OCI-LY3 (cell line): ENCODE measurements at regions not wholly inside any gene's neighbourhood (a gene's known extent, or its start where the extent isn't known, plus 50 kb on each side); places are given as distances from the start of the nearest gene placed in this dataset.

ENCODE experiments used
- EZH2phosphoT487 ChIP-seq: fragments of 200-600 bp; shearing (Covaris generic); IDR thresholded peaks from 2 replicates; pipeline ENCODE4 v1.6.1; 2018; ENCODE audit warnings: antibody characterized with exemption, mixed run types, low read depth
- TF ChIP-seq, protein P1 (sequence below): fragments of 200-600, 300-600 bp; sonication (generic); IDR thresholded peaks from 2 replicates; pipeline ENCODE4 v1.5.1; 2014; ENCODE audit warnings: antibody characterized with exemption, low read length, low read depth

DNA sequence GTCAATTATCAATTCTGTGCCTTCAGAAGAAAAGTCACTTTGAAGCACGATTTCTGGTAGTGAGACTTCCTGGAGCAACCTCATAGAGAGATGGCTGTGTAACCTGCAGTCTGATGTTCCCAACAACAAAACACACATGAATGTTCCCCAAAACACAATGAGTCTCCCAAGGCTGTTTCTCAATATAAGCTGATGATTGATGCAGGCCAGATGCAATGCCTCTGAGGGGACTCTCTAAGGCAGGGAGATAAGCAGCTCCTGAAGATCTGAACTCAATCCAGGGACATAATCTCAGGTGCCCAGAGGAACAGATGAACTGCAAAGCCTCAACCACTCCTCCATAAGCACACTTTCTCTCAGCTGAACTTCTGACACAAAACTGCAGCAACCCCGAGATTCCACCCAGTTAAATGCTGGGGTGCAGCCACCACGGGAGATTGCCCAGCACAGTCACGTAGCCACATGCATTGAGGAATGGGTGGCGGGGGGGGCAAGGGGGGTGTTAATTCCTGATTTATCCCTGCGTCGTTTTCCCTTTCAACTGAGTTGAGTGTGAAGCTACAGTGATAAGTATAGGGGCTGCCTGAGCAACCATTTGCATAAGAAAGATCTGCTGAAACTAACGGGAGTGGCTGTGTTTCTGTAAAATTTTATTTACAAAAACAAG lies 122.7 kb upstream of the RASEF start:
- TF ChIP-seq, protein P1, sequence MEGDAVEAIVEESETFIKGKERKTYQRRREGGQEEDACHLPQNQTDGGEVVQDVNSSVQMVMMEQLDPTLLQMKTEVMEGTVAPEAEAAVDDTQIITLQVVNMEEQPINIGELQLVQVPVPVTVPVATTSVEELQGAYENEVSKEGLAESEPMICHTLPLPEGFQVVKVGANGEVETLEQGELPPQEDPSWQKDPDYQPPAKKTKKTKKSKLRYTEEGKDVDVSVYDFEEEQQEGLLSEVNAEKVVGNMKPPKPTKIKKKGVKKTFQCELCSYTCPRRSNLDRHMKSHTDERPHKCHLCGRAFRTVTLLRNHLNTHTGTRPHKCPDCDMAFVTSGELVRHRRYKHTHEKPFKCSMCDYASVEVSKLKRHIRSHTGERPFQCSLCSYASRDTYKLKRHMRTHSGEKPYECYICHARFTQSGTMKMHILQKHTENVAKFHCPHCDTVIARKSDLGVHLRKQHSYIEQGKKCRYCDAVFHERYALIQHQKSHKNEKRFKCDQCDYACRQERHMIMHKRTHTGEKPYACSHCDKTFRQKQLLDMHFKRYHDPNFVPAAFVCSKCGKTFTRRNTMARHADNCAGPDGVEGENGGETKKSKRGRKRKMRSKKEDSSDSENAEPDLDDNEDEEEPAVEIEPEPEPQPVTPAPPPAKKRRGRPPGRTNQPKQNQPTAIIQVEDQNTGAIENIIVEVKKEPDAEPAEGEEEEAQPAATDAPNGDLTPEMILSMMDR = no peak
- no peak for TF ChIP-seq EZH2phosphoT487
